ENCODE measurements at regions not wholly inside any gene's neighbourhood (a gene's known extent, or its start where the extent isn't known, plus 50 kb on each side); places are given as distances from the start of the nearest gene placed in this dataset.

GRCh38 chr14:22231018-22231417 lies 358.0 kb downstream of the DAD1 start:
- no peak for ATAC-seq
- TF ChIP-seq TSHZ2 (CRISPR knock-in tag; IDR thresholded peaks at IDR 0.05) (no peak), TOX (CRISPR knock-in tag; IDR thresholded peaks at IDR 0.05; ENCODE audit: borderline replicate concordance) (no peak), OSR1 (CRISPR knock-in tag; IDR thresholded peaks at IDR 0.05) (no peak), ZNF8 (CRISPR knock-in tag; IDR thresholded peaks at IDR 0.05) (no peak), ZNF70 (CRISPR knock-in tag; IDR thresholded peaks at IDR 0.05) (no peak), PPARA (CRISPR knock-in tag; IDR thresholded peaks at IDR 0.05; ENCODE audit: borderline replicate concordance) (no peak), TCF4 (CRISPR knock-in tag; IDR thresholded peaks at IDR 0.05; ENCODE audit: borderline replicate concordance) (no peak), POU6F1 (CRISPR knock-in tag; IDR thresholded peaks at IDR 0.05; ENCODE audit: borderline replicate concordance, low read depth) (no peak), ZNF565 (CRISPR knock-in tag; conservative IDR thresholded peaks at IDR 0.05; ENCODE audit: low read depth) (no peak), ESRRG (CRISPR knock-in tag; IDR thresholded peaks at IDR 0.05) (no peak), RARB (CRISPR knock-in tag; IDR thresholded peaks at IDR 0.05) (no peak), CREB5 (CRISPR knock-in tag; IDR thresholded peaks at IDR 0.05; ENCODE audit: low read depth) (no peak), CSDC2 (CRISPR knock-in tag; IDR thresholded peaks at IDR 0.05) (no peak), ZFP30 (CRISPR knock-in tag; IDR thresholded peaks at IDR 0.05) (no peak), ISL1 (CRISPR knock-in tag; IDR thresholded peaks at IDR 0.05) (no peak), ZFP3 (CRISPR knock-in tag; IDR thresholded peaks at IDR 0.05) (no peak), BACH2 (CRISPR knock-in tag; IDR thresholded peaks at IDR 0.05; ENCODE audit: borderline replicate concordance) (no peak), PATZ1 (CRISPR knock-in tag; IDR thresholded peaks at IDR 0.05; ENCODE audit: borderline replicate concordance) (no peak), SNAI2 (CRISPR knock-in tag; IDR thresholded peaks at IDR 0.05) (no peak)

GRCh38 chr14:22230517-22230916 lies 358.5 kb downstream of the DAD1 start:
- no peak for ATAC-seq

More at GRCh38 chr14:22230517-22230916, 358.5 kb downstream of the DAD1 start:
- TF ChIP-seq POU6F1 (CRISPR knock-in tag; IDR thresholded peaks at IDR 0.05; ENCODE audit: borderline replicate concordance, low read depth): no peak
- no peak for TF ChIP-seq PPARA (CRISPR knock-in tag; IDR thresholded peaks at IDR 0.05; ENCODE audit: borderline replicate concordance)
- no peak for TF ChIP-seq ESRRG (CRISPR knock-in tag; IDR thresholded peaks at IDR 0.05)
- TF ChIP-seq CREB5 (CRISPR knock-in tag; IDR thresholded peaks at IDR 0.05; ENCODE audit: low read depth): no peak
- no peak for TF ChIP-seq BACH2 (CRISPR knock-in tag; IDR thresholded peaks at IDR 0.05; ENCODE audit: borderline replicate concordance)
- no peak for TF ChIP-seq RARB (CRISPR knock-in tag; IDR thresholded peaks at IDR 0.05)
- no peak for TF ChIP-seq CSRNP3 (CRISPR knock-in tag; IDR thresholded peaks at IDR 0.05)
